Fibroblast of skin of right biceps (primary cell): ENCODE measurements at regions not wholly inside any gene's neighbourhood (a gene's known extent, or its start where the extent isn't known, plus 50 kb on each side); places are given as distances from the start of the nearest gene placed in this dataset.

ENCODE experiments used
- DNase-seq: peaks from one replicate; pipeline ENCODE4 v3.0.0-alpha.2; 2013

DNA sequence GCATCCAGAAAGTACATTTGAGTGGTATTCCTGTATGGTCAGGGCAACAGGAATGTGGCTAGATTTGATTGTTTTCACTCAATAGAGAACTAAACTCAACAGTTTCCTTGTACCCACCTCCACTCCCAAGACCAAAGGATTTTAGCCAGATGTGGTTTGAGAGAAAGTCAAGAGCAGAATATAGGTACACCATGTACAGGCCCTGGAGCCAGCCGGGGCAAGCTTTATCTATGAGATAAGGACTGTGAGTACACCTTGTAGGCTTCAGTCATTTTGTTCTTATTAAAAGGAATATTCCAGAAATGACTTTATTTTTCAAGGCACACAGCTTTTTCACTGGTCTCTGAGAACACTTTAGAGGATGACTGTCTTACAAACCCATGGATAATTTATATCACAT, 192.4 kb upstream of the JUN start:
- no peak for DNase-seq

DNA sequence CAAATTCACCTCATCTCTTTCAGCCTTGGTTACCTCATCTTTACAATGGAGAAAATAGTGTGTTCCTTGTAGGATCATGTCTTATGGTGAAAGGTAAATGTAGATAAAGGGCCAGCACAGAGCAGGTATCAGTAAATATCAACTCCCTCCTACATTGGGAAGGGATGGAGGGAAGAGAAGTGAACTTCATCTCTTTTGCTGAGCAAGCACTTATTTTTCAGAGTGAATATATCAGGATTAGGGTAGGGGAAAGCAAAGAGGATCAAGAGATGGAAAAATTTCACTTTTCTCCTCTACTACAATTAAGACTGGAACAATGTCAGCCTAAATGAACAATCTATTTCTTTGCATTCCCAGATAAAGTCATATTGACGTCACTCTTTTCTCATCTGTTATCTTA, 193.8 kb upstream of the JUN start:
- DNase-seq, result no peak

DNA sequence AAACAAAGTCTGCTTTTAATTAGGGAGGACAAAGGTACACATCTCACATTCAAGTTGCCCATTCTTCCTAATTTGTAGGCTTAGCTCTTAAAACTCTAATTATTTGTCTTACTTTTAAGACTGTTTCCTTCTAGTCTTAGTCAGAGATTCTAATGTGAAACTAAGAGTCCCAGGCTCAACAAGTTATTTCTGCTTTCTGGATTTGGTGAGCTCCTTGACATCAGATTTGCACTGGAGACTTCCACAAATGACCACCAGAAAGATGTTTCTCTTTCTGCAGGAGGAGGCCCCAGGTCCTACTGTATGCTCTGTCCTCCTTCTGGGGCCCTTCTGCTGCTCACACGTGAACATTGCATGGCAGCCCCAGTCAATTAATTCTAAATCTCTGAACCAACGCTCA, 194.2 kb upstream of the JUN start:
- DNase-seq, result no peak

DNA sequence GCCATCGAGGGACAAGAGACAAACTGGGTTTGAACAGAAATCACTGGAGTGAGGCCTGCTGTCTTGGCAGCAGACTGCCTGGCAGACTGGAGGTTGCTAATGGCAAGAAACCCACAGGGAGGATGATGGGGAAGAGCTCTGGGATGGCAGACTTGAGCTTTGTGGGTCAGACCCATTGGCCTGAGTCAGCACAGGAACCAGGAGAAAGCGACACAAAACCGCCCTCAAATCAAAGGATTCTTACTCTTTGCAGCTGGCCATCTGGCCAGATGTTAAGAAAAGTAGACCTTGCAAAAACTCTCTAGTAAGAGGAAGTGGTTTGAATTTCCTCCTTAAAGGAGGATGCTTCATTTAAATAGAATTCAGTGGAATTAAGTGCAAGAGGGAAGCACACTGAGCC, 195.2 kb upstream of the JUN start:
- no peak for DNase-seq

DNA sequence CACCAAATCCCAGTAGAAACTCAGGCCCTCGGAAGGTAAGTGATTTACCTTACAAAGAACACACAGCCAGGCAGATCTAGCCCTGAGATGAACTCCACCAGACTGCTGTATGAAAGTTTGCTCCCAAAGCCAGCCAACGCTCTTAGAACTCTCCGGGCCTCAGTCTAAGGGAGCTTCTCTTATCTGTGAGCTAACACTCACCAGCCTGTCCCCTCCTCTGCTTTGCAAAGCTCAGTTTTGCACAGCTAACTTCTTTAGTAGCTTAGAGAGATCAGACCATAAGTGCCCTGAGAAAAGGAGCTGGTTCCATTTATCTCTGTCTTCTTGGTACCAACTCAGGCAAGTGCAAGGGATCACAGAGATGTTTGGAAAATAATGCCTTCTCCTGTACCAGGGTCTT, 195.8 kb upstream of the JUN start:
- DNase-seq, result no peak

DNA sequence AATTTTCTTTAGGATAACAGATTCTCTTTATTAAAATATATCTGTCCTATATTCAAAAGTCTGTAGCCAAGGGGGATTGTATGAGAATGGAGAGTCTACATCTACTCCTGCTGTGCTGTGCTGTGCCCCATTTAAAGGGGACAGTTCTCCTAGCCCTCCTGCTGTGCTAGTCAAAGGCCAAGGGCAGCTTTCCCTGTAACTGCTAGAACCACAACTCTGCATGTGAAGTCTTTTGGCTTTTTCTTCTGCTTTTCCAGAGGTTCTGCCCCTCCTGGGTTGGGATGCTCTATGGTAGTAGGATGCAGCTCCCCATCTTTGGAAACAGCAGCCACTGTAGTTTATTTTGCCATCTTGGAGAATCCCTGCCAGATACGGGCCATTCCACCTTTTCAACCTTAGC, 197.5 kb upstream of the JUN start:
- no peak for DNase-seq

DNA sequence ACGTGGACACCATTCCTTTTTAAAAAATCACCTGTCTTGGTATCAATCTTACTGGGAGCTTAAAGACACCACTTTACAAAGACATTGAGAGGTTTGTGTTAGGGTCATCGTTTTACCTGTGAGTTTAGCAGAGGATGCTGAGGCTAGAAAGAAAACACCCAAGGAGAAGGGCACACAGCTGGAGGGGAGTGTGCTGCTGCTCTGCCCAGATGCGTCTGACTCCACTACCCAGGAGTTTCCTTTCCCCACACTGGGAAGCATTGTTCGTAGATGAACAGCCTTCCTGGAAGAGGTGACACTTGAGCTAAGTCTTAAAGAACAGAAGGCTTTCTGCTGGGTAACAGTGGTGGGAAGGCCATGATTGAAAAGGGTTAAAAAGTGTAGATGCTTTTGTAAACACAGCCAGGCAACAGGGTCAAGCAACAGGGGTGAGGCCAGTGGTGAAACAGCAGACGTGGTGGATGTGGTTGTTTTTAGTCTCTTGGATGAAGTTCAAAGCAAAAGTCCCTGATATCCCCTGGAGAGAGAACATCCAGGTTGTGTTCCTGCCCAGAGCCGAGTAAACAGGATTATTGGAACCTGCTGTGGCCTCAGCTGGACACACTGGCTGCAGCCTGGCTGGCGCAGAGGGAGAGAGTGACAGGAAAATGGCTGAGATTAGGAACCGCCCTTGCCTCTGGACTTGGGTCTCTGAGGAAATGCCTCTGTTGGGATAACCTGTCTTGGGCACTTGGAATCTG, 198.6 kb upstream of the JUN start:
- DNase-seq, result no peak

DNA sequence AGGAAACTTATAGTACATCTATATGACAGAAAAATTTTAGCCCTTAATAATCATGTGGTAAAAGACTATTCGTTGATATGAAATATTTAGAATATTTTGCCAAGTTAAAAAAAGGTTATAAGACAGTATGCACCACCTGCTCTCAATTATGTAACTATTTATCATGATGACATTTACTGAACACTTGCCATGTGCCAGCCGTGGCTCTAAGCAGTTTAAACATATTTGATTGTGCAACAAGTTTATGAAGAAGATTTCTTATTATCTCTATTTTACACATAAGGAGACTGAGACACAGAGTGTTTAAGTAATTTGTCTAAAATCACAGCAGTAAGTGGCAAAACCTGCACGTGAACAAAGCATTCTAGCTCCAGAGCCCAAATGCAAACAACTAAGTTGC, 199.3 kb upstream of the JUN start:
- peak; percentile 75 for DNase-seq

DNA sequence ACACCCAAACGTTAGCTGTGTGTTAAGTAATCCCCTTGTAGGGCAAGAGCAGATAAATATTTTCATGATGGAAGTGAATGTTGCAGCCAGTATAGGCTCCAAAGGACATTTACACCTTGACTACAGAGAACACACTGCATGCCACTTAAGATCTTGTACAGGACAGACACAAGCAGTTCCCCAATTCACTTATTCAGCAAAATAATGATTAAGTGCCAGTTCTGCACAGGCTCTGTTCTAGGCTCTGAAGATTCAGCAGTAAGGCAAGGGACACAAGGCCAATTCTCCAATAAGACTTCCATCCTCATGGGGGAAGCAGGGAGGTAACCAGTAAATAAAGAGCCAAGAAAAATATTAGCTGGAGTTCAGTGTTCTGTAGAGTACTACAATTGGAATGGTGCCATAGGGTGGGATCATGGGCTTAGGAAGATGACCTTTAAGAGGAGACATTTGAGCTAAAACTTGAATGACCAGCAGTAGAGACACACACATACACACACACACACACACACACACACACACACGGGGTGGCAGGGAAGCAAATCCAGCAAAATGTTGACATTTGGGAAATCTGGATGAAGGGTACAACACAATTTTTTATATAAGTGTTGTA, 199.9 kb upstream of the JUN start:
- DNase-seq, result no peak

DNA sequence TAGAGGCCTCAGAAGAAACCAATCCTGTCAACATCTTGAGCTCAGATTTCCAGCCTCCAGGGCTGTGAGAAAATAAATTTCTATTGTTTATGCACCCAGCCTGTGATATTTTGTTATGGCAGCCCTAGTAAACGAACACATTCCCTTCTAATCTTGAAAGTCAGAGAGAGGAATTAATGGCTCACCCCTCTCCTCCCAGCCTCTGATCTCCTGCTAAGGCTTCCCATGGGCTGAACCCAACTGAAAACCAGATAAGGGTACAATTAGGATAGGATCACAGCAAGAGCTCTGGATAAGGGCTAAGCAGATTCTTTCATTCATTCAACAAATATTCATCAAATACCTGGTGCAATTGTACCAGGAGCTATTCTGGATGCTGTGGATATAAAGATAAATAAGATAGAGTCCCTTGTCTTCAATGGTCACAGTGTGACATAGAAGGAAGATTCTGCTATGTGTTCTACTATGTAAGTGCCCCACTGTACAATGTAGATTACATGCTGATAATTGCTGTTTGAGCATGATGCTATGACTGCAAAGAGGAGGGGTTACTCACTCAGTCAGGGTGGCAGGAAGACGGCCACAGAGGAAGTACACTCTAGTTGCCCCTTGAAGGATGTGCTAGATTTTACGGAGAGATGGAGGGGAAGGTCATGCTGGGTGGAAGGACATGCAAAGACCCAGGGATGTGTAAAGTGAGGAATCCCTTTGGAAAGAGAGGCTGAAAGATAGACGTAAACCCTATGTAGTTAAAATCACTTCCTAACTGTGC, 203.3 kb upstream of the JUN start:
- DNase-seq, result no peak

DNA sequence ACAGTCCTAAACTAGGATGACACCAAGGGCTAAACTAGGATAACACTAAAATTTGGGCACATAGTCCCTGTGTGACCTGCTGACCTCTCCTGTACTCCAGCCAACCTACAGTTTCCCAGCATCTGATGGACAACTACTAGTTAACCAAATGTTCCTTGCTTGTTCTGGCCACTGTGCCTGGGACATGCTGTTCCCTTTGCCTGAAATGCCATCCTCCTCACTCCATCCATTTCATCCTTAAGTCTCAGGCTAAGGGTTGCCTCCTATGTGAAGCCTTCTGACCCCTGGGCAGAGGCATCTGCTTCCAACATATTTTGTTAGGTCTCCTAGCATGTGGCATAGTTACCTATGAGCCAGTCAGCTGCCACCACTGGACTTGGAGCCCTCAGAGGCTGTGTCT, 204.9 kb upstream of the JUN start:
- no peak for DNase-seq

DNA sequence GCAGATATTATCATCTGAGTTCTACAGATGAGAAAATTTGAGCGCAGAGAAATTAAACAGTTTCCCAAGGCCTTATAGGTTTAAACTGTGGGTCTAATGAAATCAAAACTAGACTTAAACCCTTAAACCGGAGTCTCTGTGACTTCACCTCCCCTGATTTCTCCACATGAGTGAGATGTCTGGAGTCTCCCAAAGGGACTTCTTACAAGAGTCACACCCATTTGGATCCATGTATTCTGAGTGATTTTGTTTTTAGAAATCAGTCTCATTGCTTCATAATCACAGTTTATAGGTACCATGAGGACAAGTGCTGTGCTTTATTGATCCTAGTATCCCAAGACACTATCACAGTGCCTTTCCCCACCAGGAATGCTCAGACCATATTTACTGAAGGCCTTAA, 206.0 kb upstream of the JUN start:
- no peak for DNase-seq

DNA sequence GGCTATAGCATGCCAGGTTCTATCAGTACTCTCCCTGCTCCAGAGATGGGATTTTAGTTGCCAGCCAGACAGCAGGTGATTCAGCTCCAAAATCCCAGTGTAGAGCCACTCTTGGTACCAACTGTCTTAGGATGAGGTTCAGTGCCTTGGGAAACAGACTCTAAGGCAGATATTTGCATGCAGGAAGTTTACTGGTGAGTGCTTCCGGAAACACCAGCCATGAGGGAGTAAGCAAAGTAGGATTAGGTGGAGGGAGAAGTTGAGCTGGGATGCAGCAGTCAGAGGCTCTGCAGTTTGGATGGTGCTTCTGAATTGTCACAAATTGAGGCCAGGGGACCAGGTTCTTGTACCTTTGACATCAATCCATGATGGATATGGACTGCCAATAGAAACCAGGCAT, 207.5 kb upstream of the JUN start:
- no peak for DNase-seq

DNA sequence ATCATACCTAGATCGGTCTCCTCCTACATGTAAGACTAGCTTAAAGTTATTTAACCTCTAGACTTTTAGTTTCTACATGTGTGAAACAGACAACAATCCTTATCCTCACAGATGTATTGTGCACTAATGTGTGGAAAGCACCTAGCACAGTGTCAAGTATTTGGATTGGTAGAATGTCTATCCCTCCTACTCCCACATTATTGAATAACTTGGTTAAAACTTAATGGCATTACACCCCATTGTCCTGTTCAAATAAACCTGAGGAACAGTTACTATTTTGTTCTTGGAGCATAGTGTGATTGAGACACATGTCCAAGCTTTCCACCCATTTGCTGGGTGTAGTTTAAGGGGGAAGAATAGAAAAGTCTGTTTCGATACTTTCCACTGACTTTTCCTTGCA, 208.8 kb upstream of the JUN start:
- DNase-seq, result no peak

DNA sequence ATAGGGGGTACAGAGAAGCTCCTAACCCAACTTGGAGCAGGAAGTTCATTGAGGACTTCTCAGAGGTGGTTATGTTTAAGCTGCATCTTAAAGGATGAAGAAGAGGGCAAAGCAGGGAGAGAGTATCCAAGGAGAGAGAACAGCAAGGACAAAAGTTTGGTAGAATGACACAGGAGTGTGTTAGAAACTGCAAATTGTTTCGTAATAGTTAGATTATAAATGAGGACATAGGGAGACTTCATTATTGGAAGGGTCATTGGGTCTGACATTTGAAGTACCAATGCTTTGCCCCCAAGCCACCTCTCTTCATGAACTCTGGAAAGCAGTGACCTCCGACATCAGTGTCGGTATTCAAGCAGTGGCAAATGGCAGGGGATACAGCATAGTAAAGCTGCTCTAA, 209.6 kb upstream of the JUN start:
- DNase-seq, result no peak

DNA sequence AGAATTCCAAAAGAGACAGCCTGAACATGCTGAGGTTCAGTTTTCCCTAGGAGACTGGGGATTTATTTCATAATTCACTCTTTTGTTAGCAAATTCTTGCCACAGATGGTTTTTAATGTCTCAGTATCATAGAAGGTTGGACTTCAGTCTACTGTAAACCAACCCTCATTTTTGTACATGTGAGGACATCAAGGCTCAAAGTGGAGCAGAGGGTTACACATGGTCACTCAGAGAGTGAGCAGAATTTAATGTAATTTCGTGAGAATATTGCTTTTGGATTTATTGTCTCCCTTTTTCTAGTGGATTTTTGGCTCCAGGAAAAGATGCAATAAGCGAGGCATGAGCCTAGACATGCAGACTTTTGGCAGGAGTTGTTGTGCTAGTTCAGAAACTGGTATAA, 210.8 kb upstream of the JUN start:
- DNase-seq, result no peak

DNA sequence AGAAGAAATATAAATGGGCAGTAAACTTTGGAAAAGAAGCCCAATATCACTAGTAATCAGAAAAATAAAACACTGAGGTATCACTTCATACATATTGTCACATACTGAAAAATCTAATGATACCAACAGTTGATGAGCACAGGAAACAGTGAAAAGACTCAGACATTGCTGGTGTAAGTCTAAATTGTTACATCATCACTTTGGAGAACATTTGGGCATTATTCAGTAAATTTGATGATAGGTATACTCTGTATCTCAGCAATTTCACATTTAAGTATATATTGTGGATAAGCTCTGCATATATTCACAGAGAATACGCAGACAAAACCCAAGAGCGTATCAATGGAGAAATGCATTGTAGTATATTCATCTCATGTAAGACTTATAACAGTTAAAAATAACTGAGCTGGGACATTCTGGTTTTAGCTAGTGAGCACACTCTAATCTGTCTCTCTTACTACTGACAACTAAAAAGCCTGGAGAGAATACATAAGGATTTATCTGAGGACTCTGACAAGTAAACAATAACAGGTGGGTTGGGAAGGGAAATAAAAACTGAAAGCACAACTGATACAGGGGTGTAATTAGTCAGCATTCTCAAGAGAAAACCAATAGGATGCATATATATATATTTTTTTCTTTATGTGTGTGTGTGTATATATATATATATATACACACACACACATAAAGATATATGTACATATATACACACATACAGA, 212.7 kb upstream of the JUN start:
- no peak for DNase-seq

DNA sequence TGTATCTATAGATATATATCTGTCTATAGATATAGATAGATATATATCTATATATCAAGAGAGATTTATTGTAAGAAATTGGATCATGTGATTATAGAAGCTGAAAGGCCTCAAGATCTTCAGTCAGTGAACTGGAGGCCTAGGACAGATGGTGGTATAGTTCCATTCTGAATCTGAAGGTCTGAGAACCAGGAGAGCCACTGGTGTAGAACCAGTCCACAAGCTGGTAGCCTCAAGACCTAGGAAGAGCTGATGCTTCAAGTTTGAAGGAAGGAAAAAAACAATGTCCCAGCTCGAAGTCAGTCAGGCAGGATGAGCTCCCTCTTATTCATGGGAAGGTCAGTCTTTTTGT, 213.2 kb upstream of the JUN start:
- no peak for DNase-seq

DNA sequence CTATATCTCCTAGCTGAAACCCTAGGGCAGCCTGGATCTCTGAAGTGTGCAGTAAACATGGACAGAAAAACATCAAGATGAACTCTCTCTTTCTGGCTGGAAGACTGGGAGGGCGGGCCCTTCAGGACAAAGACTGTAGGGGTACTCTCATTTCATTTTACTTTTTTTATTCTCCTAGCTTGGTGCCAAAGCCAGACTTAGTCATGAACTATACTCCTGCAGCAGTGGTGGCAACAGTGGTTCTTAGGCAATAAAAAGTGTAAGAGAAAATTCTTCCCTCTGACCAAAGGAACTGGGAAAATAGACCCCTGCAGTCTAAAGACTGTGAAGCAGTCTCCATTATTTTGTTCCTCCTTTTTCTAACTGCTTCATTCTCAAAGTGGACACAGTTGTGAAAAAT, 213.8 kb upstream of the JUN start:
- no peak for DNase-seq

DNA sequence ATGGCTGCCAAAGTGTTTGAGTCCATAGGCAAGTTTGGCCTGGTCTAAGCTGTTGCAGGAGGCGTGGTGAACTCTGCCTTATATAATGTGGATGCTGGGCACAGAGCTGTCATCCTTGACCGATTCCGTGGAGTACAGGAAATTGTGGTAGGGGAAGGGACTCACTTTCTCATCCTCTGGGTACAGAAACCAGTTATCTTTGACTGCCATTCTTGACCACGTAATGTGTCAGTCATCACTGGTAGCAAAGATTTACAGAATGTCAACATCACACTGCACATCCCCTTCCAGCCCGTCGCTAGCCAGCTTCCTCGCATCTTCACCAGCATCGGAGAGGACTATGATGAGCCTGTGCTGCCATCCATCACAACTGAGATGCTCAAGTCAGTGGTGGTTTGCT, 215.8 kb upstream of the JUN start:
- DNase-seq, result no peak

DNA sequence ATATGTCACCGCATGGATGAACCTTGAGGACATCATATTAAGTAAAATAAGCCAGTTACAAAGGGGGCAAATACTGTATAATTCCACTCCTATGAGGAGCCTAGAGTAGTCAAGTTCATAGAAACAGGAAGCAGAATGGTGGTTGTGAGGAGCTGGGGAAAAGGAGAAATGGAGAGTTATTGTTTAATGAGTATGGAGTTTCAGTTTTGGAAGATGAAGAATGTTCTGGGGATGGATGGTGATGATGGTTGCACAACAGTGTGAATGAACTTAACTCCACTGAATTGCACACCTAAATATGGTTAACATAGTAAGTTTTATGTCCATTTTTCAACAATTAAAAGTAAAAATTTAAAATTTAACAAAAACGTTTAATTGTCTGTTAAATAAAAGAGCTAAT, 220.9 kb upstream of the JUN start:
- no peak for DNase-seq

DNA sequence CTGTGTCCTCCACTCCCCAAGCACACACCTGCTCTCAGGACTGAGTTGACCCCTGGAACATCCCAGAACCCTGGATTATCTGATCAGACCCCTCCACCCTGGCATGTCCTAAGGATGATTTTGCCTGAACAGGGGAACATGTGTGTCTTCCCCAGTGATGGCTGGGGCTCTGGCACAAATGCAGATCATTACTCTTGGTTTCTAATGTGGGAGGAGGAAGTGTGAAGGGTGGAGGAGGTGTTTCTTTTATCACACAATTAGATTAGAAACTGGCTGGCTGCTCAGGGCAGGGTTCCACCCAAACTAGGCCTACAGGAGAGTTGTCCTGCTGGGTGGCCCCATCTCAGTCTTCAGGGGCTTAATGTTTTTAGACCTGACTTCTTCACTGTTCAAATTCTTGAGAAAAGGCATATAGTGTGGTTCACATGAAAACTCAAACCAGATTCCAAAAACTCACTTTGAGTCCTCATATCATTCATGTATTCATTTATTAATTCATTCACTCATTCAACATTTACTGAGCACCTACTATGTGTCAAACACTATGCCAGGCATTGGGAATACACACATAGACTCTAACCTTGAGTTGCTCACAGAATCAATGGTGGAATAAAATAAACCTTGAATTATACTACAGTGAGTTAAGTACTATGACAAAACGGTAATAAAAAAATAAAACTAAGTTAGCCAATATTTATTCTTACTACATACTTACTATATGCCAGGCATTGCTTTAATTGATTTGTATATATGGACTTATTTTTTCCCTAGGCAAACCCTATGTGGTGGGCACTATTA, 221.8 kb upstream of the JUN start:
- DNase-seq, result no peak

DNA sequence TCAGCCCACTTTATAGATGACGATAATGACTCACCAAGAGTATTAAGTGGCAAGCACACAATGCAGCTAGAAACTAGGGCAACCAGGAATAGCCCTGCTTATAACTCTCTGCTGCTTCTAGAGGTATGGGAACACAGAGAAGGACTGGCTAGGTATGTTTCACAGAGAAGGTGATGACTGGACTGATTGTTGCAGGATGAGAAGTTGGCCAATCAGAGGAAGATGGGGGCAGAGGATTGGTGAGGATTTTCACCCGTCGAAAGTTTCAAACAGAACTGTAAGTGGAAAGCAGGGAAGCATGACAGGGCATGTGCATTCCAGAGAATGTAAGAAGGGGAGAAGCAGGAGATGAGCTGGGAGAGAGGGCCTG, 222.4 kb upstream of the JUN start:
- no peak for DNase-seq
